ENCODE measurements at regions not wholly inside any gene's neighbourhood (a gene's known extent, or its start where the extent isn't known, plus 50 kb on each side); places are given as distances from the start of the nearest gene placed in this dataset.

DNA sequence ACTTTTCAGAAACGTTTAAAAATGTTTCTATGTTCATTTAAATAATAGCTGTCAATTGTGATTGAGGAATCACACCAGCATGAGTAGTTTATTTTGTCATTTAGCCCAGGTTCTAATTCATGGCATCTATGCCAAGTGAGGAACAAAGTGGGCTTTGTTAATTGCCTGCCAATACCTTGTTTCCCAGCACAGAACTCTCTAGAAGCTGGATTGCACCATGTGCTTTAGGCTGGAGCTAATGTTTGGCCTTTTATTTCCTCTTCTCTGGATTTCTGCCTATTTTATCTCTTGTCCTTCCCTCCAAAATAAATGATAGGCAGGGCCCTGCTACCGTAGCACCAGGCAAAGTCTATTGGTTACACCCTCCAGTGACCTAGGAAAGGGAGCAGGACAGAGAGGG lies 109.9 kb upstream of the ITGB1 start:
- H3K27ac Mint-ChIP-seq: no peak overlapping the region
- Histone ChIP-seq H3K4me1 (ENCODE audit: control insufficient read depth in 2 of 2, insufficient read depth in 2 of 2, low read length in 2 of 2) (no peaks in the 10 kb centered on the region), H3K27ac (ENCODE audit: low read length in 2 of 2) (no peak overlapping the region), H3K36me3 (replicated peaks in 1 of 2; ENCODE audit: control extremely low read depth in 1 of 2, control insufficient read depth in 1 of 2, extremely low read depth in 1 of 2, insufficient read depth in 2 of 2, low read length in 1 of 2) (no peaks in the 10 kb centered on the region), H3K9me3 (ENCODE audit: control extremely low read depth in 1 of 3, control insufficient read depth in 2 of 3, insufficient read depth in 1 of 3, low read length in 2 of 3) (no peaks in the 10 kb centered on the region), H2AFZ (ENCODE audit: insufficient read depth, low read depth, low read length, poor library complexity, severe bottlenecking) (no peak overlapping the region), H4K20me1 (ENCODE audit: control insufficient read depth, insufficient read depth, low read length, poor library complexity, severe bottlenecking) (no peaks in the 10 kb centered on the region), H3K4me3 (ENCODE audit: control extremely low read depth in 1 of 5, extremely low read depth in 1 of 5, insufficient read depth in 1 of 5, low read depth in 2 of 5, low read length in 4 of 5) (no peak overlapping the region), H3K4me2 (replicated peaks; ENCODE audit: low read depth, low read length, poor library complexity, severe bottlenecking) (no peak overlapping the region), H3K9ac (ENCODE audit: low read length) (no peak overlapping the region), H3K27me3 (replicated peaks in 1 of 4; ENCODE audit: control extremely low read depth in 1 of 4, control insufficient read depth in 3 of 4, insufficient read depth in 4 of 4, low read length in 3 of 4) (no peaks in the 10 kb centered on the region), H3K79me2 (ENCODE audit: control insufficient read depth, insufficient read depth, low read length) (no peaks in the 10 kb centered on the region)
- DNase-seq (no peak), ATAC-seq (ENCODE audit: low read depth) (no peak)
- no peak overlapping the region for H3K4me3 Mint-ChIP-seq
- H3K9me3 Mint-ChIP-seq (ENCODE audit: insufficient read depth): peaks cover 3% of the 10 kb centered on the region
- no peaks in the 10 kb centered on the region for H3K27me3 Mint-ChIP-seq
- no peaks in the 10 kb centered on the region for H3K4me1 Mint-ChIP-seq
- TF ChIP-seq EZH2 (IDR thresholded peaks at IDR 0.05; ENCODE audit: borderline replicate concordance, insufficient read depth, low read depth, low read length, poor library complexity, severe bottlenecking): no peak
- TF ChIP-seq, protein P1, sequence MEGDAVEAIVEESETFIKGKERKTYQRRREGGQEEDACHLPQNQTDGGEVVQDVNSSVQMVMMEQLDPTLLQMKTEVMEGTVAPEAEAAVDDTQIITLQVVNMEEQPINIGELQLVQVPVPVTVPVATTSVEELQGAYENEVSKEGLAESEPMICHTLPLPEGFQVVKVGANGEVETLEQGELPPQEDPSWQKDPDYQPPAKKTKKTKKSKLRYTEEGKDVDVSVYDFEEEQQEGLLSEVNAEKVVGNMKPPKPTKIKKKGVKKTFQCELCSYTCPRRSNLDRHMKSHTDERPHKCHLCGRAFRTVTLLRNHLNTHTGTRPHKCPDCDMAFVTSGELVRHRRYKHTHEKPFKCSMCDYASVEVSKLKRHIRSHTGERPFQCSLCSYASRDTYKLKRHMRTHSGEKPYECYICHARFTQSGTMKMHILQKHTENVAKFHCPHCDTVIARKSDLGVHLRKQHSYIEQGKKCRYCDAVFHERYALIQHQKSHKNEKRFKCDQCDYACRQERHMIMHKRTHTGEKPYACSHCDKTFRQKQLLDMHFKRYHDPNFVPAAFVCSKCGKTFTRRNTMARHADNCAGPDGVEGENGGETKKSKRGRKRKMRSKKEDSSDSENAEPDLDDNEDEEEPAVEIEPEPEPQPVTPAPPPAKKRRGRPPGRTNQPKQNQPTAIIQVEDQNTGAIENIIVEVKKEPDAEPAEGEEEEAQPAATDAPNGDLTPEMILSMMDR (IDR thresholded peaks at IDR 0.05): no peak
- ChIA-PET POLR2A (no interaction called here), CTCF (interaction anchor here (0.5 to 1.3 kb wide), 2 partner anchors 9 to 25 kb away, joined by 3 to 4 read pairs; no protein-coding TSS in a partner anchor)
- intact Hi-C loops (cut with micrococcal nuclease): no loop called here
- WGBS (ENCODE audit: insufficient coverage): no CpG with 5 or more reads among the region's 2 CpGs

DNA sequence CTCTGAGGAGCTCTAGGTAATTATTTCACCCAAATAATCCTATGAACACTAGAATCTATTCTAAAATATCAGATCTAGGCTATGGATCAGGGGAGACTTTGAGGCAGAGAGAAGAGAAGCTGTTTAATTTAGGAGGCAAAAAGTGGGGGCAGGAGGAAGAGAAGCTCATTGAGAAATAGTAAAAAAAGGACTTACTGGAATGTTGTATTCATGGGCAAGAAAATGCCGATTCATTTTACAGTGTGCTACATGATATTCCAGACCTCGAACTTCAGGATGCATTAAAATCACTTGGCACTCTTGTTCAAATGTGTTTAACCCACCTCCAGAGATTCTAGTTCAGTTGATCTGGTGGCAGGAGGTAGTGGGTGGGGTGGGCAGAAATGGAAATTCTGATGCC lies 109.5 kb upstream of the ITGB1 start:
- no peaks in the 10 kb centered on the region for H3K4me1 Mint-ChIP-seq
- no peaks in the 10 kb centered on the region for H3K79me2 ChIP-seq (ENCODE audit: control insufficient read depth, insufficient read depth, low read length)
- no peak overlapping the region for H3K4me3 ChIP-seq (ENCODE audit: control extremely low read depth in 1 of 5, extremely low read depth in 1 of 5, insufficient read depth in 1 of 5, low read depth in 2 of 5, low read length in 4 of 5)
- no peak overlapping the region for H3K27ac ChIP-seq (ENCODE audit: low read length in 2 of 2)
- no peak for ATAC-seq (ENCODE audit: low read depth)
- H3K27me3 ChIP-seq (replicated peaks in 1 of 4; ENCODE audit: control extremely low read depth in 1 of 4, control insufficient read depth in 3 of 4, insufficient read depth in 4 of 4, low read length in 3 of 4): no peaks in the 10 kb centered on the region
- H3K9me3 Mint-ChIP-seq (ENCODE audit: insufficient read depth): peaks cover 3% of the 10 kb centered on the region
- intact Hi-C loops (cut with micrococcal nuclease): no loop called here
- DNase-seq: no peak
- H3K36me3 ChIP-seq (replicated peaks in 1 of 2; ENCODE audit: control extremely low read depth in 1 of 2, control insufficient read depth in 1 of 2, extremely low read depth in 1 of 2, insufficient read depth in 2 of 2, low read length in 1 of 2): no peaks in the 10 kb centered on the region
- CTCF ChIA-PET: interaction anchor here (1.3 kb wide), 1 partner anchor 9 kb away, joined by 4 read pairs; no protein-coding TSS in a partner anchor
- POLR2A ChIA-PET: no interaction called here
- H3K4me1 ChIP-seq (ENCODE audit: control insufficient read depth in 2 of 2, insufficient read depth in 2 of 2, low read length in 2 of 2): no peaks in the 10 kb centered on the region
- H3K27me3 Mint-ChIP-seq: no peaks in the 10 kb centered on the region
- no peak overlapping the region for H3K4me3 Mint-ChIP-seq
- TF ChIP-seq, protein P1 (IDR thresholded peaks at IDR 0.05): no peak
- no peak for TF ChIP-seq EZH2 (IDR thresholded peaks at IDR 0.05; ENCODE audit: borderline replicate concordance, insufficient read depth, low read depth, low read length, poor library complexity, severe bottlenecking)
- H4K20me1 ChIP-seq (ENCODE audit: control insufficient read depth, insufficient read depth, low read length, poor library complexity, severe bottlenecking): no peaks in the 10 kb centered on the region
- H3K4me2 ChIP-seq (replicated peaks; ENCODE audit: low read depth, low read length, poor library complexity, severe bottlenecking): no peak overlapping the region
- no peaks in the 10 kb centered on the region for H3K9me3 ChIP-seq (ENCODE audit: control extremely low read depth in 1 of 3, control insufficient read depth in 2 of 3, insufficient read depth in 1 of 3, low read length in 2 of 3)
- WGBS (ENCODE audit: insufficient coverage): no CpG with 5 or more reads among the region's 2 CpGs
- H3K27ac Mint-ChIP-seq: no peak overlapping the region
- H2AFZ ChIP-seq (ENCODE audit: insufficient read depth, low read depth, low read length, poor library complexity, severe bottlenecking): no peak overlapping the region
- H3K9ac ChIP-seq (ENCODE audit: low read length): no peak overlapping the region

Data from B cell (primary cell).